Stimulated activated CD4-positive, alpha-beta T cell treated with anti-CD3 and anti-CD28 coated beads, Interleukin-4, amount 100 ng/mL, for 4 hours (primary cell): ENCODE measurements at regions not wholly inside any gene's neighbourhood (a gene's known extent, or its start where the extent isn't known, plus 50 kb on each side); places are given as distances from the start of the nearest gene placed in this dataset.

Experiments used
- DNase-seq, 2 experiments: peaks; one replicate each; pipeline ENCODE4 v3.0.0-alpha.2; 2020

GRCh38 chr18:8945514-8945913, 157.0 kb upstream of the NDUFV2 start:
- no peak for DNase-seq

DNA sequence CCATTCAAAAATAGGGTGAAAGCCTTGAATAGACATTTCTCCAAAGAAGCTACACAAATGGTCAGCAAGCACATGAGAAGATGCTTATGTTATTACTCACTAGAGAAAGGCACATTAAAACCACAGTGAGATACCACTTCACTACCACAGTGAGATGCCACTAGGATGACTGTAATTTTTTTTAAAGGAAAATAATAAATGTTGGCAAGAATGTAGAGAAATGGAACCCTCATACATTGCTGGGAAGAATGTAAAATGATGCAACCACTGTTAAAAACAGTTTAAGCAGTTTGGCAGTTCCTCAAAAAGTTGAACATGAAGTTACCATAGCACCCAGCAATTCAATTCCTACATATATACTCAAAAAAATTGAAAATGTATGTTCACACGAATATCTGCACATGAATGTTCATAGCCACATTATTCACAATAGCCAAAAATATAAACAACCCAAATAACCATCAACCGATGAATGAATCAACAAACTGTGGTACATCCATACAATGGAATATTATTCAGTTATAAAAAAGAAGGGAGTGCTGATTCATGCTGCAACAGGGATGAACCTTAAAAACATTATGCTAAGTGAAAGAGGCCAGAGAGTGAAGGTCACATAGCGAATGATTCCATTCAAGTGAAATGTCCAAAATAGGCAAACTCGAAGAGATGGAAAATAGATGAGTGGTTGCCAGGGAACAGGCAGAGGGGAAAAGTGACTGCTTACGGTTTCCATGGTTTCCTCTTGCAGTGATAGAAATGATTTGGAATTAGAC, 156.2 kb upstream of the NDUFV2 start:
- no peak for DNase-seq

DNA sequence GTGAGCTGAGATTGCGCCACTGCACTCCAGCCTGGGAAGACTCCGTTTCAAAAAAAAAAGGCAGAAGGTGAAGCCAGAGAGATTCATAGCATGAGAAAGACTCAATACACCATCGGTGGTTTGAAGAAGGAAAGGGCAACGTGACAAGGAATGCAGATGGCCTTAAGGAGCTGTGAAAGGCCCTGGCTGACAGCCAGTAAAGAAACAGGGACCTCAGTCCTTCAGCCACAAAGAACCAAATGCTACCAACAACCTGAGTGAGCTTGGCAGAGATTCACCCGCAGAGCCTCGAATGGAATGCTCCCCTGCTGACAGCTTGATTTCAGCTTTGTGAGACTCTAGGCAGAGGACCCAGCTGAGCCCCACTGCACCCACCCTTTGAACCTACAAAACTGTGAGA, 154.9 kb upstream of the NDUFV2 start:
- no peak for DNase-seq

- no peak for DNase-seq
These were observed 154.5 kb upstream of the NDUFV2 start for GRCh38 chr18:8948011-8948410.

- no peak for DNase-seq
These were observed 153.9 kb upstream of the NDUFV2 start for GRCh38 chr18:8948471-8949149.

DNA sequence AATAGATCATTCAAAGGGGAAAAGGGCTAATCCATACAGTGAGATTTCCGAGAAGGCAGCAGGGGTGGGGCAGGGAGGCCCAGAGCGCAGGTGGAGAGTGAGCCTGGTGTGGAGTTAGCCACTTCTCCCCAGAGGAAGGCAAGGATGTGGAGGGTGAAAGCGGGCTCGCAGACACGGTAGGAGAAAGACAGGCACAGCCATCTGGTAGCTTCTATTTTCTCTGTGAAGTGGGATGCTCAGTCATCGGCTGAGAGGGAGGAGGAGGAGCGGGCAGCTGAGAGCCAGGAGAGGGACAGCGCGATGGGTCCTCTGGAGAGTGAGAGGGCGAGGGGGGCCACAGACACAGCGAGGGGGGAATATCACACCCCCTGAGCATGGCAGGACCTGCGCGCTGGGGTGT, 153.3 kb upstream of the NDUFV2 start:
- DNase-seq, result no peak

DNA sequence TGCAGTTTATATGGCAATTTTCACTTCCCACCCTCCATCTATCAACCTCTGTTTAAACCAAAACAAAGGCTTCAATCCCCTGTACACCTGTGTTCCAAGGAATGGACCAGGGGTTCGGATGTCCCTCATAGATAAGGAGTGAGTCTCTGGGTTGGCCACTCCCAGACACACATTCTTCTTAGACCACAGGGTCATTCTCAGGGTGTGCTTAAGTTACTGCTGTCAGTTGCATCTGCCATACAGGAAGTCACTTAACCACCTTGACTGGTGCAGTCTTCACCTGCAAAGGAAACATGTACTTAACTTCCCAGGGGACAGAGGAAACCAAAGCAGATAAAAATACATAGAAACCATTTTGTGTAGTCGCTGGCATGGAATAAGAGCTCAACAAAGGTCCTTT, 151.0 kb upstream of the NDUFV2 start:
- no peak for DNase-seq

DNA sequence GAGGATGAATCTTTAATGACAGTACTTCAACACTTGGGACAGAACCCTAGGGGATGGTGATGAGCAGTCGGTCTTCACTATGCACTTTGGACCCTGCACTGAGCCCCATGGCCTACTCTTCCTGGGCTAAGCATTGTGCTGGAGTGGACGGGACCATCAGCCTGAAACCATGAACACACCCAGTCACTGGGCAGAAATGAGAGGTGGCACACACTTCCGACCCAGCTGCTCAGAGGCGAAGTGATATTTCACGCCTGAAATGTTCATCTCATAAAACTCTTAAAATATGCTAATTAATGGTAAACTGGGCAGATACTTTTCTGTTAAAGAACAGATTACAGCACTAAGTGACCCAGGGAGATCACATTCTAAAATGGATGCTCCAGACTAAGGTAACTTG, 150.3 kb upstream of the NDUFV2 start:
- no peak for DNase-seq

DNA sequence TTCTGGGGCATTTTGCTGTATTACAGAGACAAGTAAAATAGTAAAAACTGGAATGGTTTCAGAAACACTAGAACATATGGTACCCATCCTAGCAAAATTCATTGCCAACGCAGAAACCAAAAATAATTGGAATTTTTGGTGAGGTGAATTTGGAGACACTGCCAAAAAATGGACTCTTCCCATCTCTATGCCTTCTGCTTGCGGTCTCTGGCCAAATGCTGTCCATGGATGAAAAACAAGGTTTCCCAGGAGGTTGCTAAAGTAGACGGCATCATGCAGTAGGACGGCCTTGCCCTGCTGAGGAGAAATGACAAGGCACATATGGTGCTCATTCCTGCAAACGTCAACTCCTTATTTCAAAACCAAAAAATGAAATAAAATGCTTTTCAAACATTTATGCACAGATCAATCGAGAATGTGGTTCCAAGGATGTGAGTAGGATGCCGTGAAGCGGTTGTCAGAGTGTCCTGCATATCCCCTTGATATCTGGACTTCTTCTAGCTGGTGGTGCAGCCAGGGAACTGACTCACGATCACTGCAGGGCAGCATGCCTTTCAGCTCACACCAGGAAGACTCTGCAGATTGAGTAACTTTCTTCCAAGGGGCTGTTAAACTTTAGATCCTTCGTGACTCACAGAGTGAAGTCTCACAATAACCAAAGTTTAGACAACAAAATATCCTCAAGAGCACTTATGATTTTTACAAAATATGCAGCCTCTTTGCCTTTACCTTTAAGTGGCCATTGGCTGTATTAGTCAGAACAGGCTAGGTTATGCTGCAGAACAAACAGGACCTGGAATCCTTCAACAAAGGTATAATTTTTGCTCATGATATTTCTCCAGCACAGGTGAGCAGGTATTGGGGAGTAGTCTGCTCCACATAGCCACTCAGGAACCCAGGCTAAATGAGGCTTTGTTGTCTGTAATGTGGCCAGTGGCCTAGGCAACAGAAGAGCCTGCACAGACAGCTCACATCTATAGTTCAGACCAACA, 149.4 kb upstream of the NDUFV2 start:
- DNase-seq, result no peak

- no peak for DNase-seq
These were observed 144.8 kb upstream of the NDUFV2 start for GRCh38 chr18:8957731-8958130.

DNA sequence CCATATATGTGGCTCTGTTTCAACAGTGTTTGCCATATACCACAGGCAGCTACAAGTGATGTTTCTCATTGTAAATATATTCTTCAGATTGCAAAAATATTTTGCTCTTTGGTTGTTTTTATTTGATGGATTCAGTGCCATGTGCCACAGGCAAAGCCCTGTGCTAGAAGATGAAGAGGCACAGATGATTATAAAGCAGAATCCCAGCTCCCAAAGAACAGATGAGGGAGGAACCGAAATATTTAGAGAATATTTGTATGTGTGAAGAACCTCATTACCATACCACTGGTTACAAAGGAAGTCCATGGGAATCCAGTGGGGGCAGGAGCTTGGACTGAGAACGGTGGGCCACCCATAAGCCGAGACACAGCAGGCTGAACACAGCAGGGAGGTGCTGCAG, 143.8 kb upstream of the NDUFV2 start:
- no peak for DNase-seq

GRCh38 chr18:8959551-8960135, 142.9 kb upstream of the NDUFV2 start:
- no peak for DNase-seq

GRCh38 chr18:8960740-8961657, 141.5 kb upstream of the NDUFV2 start:
- DNase-seq, result no peak

DNA sequence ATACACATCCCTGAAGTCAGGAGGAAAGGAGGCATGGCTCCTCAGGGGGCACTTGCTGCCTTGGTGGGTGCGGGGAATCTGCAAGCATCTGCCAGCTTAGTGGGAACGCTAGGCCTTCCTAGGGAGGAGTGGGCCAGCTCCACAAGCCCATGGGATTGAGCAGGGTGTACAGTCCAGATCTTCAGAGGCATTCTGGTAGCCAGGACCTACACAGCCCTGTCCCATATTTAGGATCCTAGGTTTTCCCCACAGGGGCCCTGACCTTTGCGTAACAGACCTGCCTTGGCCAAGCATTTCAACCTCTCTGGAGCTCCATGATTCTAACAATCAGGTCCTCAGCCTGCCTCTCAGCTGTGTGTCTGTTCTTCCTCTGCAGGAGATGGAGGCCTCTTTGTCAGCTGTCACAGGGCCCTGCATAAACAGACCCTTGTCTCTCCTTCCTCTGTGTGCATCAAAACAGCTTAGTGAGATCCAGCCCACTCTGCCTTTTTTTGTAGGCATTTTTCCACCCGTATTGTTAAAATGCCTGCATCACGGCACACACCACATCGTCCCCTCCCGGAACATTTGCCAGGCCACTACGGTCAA, 140.2 kb upstream of the NDUFV2 start:
- DNase-seq, result no peak

DNA sequence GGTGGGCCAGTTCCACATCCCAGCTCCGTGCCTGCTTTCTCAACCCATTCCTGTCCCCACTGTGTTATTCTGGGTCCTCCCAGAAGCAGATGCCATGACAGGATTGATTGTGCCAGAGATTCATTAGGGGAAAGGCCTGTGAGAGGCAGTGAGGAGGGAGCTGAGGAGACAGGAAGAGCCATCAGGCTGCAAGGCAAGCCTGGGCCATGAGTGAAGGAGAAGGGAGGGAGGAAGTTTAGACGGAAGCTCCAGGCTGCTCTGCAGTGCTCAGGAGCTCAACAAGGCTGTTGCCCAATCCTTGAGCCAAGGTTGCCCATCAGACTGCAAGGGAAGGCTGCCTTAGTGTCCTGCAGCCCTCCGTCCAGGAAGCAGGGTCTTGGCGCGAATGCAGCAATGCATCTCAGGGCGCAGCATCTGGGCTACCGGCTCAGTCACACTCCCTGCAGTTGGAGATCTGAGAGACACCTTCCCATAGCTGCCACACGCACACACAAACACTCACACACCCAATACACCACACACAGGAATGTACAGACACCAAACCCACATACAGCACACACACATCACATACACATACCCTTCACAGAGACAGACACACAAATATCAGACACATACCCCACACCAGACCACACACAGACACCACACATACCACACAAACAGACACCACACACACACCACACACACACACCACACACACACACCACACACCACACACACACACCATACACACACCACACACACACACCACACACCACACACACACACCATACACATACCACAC, 139.5 kb upstream of the NDUFV2 start:
- no peak for DNase-seq

DNA sequence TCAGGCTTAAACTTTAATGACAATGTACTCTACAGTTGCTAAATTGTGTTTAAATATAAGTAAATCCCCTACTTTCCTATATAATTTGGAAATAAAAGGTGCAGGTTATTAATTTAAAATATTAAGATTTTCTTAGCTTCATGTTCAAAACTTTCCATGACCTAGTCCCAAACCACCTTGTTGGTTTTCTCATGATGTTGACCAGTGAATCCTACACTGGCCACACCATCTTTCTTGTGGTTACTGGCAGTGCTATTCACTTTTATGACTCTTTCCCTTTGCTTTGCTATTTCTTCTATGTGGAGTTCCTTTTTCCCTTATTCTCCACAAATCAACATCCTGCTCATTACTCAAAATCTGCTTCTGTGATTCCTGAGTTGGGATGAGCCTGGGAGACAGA, 138.6 kb upstream of the NDUFV2 start:
- DNase-seq, result no peak

GRCh38 chr18:8965398-8965797, 137.1 kb upstream of the NDUFV2 start:
- no peak for DNase-seq

- DNase-seq, result no peak
These were observed 135.7 kb upstream of the NDUFV2 start for GRCh38 chr18:8966821-8967220.

DNA sequence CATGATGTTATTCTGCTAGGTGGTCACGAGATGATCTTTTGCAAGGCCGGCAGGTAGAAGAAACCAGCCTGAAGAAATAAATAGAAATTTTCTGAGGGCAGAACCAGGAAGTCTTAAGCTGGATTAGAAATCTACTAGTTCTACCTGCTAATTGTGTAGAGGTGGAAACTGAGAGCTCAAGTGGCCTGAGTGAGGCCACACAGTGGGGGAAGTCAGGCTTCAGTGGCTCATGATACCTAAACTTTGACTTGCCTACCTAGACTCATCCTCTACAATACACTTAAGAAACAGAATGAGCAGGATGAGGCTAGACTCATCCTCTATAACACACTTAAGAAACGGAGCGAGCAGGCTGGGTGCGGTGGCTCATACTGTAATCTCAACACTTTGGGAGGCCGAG, 134.9 kb upstream of the NDUFV2 start:
- no peak for DNase-seq

DNA sequence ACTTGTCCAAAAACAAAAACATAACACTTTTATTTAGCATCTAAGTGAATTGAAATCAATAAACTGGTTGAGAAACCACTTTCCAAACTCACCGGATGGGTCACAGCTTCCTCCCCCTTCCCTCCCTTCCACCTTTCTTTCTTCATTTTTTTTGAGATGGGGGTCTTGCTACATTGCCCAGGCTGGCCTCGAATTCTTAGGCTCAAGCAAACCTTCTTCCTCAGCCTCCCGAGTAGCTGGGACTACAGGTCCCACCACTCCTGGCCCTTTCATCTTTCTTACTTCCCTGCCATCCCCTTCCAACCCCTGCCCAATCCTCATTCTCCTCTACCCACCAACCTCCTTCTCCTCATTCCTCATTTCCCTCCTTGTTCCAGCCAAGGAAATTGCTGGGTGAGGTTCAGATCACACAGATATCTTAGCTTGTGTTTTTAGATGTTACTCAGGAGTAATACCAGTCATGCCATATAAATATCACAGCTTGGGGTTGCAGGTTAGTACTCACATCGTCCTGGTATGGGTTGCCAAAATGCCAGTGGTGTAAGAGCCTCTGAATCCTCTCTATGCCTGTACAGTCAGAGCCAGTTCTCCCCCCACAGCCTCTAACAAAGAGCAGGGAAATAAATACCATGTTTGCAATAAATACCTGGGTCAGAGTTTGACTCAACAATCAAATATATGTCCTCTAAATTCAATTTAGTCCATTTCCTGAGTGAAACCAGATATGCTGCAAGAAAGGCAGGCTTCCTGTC, 132.7 kb upstream of the NDUFV2 start:
- DNase-seq, result no peak
